HPDE6-E6E7 (cell line): ENCODE measurements at regions not wholly inside any gene's neighbourhood (a gene's known extent, or its start where the extent isn't known, plus 50 kb on each side); places are given as distances from the start of the nearest gene placed in this dataset.
"Not testable (repeated sequence)": the region's sequence is repeated elsewhere in the genome, so short reads cannot be mapped to it uniquely, and the experiment has no call there.

Experiments used
- DNase-seq: peaks from one replicate; pipeline ENCODE4 v3.0.0; 2011; ENCODE audit warnings: missing footprints; ENCODE audit errors: extremely low spot score

DNA sequence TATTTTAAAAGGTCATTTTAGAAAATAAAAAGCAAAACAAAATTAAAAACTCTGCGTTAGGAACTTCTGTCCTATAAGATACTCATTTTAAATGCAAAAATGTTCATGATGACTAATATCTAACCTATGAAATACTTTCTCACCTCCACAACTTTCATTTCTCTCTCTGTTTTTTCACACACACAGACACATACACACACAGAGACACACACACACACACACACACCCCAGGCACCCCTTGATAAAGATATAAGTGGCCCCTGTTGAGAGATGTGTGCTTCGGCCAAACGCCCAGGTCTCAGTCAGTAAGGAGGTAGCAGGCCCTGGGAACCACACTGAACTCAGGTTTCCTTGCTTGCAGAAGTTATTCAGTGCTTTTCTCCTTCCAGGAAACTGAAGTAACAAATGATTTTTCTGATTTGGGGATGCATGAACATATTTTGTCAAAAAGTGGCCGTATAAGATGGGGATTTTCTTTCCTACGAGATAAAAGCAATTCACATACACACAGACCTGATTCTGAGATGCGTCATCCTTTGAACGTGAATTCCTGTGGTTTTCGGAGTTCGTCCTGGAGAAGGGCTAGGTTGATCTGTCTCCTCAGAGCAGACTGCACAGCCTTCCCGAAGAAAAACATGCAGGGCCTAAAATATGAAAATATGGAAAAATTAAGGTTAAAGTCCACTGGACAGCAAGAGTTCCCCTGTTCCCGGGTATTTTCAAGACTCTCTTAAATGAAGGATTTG is 306.8 kb upstream of the FOXQ1 start:
- DNase-seq: no peak

DNA sequence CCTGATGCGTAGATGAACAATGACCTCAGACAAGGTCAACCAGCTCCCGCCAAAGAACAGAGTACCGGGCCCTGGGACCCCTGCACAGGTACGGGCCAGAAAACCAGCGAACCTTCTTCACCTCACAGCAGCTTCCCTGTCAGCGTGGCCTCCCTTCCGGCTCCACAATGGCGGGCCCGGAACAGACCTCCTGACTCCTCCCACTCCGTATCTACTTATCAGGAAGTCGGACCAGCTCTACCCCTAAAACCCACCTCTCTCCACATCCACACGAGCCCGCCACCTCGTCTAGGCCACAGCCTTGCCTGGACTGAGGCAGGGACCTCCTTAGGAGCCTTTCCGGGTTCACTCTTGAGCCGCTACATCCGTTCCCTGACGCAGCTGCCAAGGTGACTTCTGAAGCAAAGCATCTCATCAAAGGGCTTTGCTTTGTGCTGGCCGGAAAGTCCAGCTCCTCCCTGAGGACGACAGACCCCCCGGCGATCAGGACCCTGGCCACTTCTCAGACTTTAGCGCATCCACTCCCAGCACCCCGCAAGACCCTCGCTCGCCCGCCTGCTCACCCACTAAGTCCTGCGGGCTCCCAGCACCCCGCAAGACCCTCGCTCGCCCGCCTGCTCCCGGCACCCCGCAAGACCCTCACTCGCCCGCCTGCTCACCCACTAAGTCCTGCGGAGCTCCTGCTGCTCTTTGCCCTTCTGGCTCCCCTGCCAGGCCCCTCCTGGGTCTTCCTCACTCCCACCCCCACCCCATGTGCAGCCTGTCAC is 308.3 kb upstream of the FOXQ1 start:
- DNase-seq: no peak

DNA sequence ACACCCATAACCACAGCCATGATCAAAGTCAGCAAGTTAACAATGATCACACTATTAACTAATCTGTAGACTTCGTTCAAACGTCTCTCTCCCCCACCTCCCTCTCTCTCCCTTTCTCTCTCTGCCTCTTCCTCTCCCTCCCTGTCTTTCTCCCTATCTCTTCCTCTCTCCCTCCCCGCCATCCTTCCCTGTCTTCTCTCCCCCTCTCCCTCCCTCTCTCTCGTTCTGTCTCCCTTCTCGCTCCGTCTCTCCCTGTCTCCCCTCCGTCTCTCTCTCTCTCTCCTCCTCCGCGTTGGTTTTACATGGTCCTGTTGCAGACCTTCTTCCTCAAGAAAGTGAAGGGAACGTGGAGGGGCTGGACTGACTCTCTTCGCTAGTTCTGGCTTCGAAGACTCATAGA is 308.9 kb upstream of the FOXQ1 start:
- DNase-seq: no peak

- DNase-seq: no peak
These were observed 308.9 kb upstream of the EXOC2 start for GRCh38 chr6:1001655-1002349.

DNA sequence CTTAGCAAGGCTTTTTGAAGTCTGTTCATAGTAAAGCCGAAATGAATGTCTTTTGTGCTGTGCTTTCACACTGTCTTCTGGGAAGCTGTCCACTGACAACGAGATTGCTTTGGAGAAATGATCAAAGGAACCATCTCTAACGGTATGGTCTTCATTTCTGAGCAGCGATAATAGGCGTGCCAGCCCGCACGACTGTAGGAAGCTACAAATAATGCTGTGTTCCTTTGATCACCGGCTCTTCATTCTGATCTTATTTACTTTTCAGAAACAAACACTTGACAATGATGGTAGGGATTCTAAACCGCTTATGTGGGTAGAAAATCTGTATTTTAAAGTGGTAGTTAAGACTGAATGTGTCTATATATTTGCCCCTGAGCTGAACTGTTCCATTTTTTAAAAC is 306.6 kb upstream of the EXOC2 start:
- no peak for DNase-seq

DNA sequence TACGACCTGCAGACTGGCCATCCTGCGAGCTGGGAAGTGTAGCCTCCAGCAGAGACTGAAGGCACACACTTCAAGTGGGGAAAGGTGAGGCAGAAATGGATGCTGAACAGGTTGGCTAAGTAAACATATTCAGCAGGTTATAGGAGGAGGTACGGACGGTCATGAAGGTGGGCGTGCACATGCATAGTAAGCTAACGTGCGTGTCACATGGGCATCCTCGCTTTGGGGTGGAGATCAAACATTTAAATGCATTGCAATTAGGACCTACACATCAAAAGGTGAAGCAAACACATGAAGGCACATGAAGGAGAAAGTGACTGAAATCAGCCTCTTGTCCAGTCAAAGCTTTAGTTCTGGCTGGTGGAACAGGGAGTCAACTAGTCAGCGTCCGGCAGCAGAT is 305.6 kb upstream of the EXOC2 start:
- DNase-seq: no peak

- DNase-seq: no peak
These were observed 303.4 kb upstream of the EXOC2 start for GRCh38 chr6:996271-996852.

- DNase-seq: no peak
These were observed 298.3 kb upstream of the EXOC2 start for GRCh38 chr6:991192-991591.

DNA sequence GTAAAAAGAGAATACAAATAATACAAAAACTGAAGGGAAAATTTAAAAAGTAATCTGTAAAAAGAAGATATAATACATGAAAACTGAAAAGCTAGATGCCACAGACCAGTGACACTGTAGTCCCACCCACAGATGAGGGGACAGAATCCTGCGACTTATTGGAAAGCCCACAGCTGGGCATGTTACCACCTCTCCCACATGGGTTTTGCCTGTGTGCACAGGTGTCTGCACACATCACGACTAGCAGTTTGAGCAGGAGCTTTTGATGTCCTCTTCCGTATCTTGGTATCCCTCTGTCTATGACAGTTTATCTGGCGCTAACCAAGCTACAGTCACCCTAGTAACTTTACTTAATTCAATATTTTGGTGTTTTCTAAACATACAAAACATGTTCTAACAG is 291.1 kb upstream of the EXOC2 start:
- DNase-seq: no peak

DNA sequence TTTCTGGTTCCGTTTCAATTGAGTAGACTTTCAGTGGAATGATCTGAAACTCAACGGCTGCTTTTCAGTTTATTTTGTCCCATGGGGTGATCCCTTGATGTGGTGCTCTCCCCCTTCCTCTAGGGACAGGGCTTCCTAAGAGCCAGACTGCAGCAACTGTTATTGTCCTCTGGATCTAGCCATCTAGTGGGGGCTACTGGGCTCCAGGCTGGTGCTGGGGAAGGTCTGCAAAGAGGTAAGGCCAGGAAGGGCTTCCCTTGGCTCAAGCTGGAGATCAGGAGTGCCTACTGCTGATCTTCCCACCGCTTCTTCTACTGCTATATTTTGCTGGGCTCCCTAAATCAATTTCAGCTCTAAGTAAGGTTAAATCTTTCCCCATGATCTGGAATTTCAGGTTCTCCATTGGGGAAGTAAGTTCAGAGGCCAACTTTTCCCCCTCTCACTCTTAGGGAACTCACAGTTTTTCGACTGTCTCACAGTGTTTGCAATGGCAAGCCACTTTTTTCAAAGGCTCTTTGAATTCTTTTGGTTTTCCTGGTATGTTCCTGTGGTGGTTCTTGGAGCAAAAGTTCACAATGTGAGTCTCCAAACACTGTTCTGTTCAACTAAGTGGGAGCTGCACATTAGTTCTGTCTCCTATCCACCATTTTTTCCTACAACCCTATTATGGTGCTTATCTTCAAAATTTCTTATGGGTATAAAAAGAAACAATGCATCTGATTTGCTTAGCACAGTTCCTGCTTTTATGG is 286.2 kb upstream of the EXOC2 start:
- DNase-seq: no peak

DNA sequence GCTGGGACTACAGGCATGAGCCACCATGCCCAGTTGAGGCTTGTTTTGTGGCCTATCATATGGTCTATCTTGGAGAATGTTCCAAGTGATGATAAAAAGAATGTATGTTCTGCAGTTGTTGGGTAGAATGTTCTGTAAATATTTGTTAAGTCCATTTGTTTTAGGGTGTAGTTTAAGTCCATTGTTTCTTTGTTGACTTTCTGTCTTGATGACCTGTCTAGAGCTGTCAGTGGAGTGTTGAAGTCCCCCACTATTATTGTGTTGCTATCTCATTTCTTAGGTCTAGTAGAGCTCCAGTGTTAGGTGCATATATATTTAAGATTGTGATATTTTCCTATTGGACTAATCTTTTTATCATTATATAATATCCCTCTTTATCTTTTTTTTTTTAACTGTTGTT is 284.3 kb upstream of the EXOC2 start:
- not testable (repeated sequence) for DNase-seq

DNA sequence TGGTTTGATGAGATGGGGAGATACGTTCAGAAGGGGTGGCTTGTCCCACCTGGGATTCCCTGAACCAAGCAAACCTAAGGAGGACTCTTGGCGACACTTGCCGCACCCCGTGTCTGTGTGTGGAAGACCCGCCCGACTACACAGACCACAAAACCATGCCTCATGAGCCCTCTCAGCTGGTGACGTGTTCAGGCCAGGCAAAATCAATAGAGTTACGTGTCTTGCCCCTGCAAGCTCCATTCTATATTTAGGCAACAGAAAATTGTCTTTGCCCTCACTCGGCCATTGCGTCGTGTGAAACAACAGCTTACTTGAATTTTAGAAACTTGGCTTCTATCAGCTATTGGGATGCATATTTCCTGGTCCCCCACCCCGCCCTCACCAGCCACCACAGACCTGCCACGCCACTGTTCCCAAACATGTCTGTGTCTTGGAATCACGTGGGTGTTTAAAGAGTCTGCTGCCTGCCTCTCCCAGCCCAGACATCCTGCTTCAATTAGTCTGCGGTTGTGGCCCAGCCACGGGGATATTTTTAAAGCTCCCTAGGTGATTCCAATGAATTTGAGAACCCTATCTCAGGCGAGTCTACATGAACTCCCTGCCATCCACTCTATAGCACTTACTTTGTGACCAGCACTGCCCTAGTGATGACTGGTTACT is 279.2 kb upstream of the EXOC2 start:
- no peak for DNase-seq

- no peak for DNase-seq
These were observed 275.9 kb upstream of the EXOC2 start for GRCh38 chr6:968791-969190.

DNA sequence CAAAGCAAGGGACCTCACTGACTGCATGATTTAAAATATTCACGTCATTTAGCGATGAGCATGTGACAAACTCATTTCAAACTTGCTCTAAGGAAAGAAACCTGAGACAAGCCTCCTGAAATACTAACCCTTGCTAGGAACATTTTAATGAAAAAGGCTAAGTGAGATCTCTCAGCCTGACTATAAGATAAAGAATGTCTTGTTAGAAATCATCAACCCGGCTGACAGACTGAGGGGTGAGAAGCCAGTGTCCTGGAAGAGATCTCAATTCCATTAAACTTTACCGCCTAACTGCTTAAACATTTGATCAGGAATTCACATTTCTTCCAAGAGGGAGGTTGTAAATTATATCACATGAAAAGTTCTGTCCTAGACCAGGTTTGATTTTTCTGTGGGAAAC is 274.8 kb upstream of the EXOC2 start:
- no peak for DNase-seq

DNA sequence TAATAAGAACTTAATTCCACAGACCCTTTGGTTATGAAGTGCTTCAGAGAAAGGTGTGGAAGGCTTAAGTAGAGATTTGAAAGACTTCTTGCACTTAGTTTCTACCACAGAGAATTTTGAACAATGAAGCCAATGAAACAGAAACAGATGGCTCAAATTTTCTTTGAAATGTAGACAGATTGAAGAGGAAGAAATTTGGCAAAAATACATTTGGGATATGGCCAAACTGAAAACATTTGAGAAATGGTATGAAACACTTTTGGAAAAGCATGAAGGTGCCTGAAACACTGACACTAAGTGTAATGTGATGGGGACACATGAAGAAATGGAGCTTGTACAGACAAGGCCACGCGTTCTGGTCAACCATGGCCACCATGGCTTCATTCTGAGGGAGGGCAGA is 272.4 kb upstream of the EXOC2 start:
- no peak for DNase-seq

DNA sequence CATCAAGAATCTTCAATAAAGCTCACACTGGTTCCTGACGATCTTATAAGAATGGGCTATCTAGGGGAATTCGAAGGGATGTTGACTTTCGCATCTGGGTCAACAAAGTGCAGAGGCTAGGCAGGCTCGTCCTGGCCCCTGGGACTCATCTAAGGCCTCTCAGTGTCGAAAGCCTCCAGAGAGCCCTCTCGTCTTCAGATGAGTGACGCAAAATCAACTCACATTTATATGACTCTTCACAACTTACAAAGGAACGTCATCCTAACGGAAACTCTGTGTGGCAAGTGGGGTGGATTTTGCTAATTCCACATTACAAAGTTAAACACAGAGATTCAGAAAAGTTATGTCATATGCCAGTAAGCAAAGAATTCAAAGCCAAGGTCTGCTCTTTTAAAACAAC is 270.5 kb upstream of the EXOC2 start:
- no peak for DNase-seq

- no peak for DNase-seq
These were observed 268.5 kb upstream of the EXOC2 start for GRCh38 chr6:961407-961960.

DNA sequence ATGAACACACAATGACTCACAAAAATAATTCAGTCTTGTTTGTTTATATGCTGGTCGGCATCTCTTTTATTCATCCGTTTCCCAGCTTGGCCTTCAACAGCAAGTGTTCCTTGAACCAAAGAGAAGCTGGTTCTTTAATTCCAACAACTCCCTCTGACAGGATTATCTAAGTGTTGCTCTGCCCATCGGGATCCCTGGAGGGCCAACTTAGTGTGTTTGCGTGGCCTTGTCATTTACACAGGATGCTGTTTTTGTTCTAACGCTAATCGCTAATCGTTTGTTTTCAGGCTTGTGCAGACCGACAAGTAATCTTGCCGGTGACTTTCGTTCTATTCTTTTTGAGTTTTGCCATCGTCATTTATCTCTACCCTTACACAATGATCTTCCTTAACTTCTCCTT is 267.4 kb upstream of the EXOC2 start:
- no peak for DNase-seq

DNA sequence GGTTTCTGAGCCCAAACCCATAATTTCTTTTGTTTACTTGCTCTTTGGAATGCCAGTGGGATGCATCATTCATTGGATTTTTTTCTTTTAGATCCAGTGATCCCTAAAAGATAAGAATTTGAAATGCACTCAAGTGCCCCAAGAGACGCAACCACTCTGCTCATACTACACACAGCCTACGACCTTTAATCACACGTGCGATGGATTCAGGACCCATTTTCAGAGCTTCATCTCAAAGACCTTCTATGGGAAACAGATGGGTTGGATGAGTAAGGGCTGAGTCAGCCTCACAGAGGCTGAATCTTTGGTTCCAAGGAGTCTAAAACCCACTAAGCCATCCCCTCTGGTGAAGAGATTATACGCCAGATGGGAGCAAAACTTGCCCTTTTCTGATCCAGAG is 265.5 kb upstream of the EXOC2 start:
- no peak for DNase-seq

- no peak for DNase-seq
These were observed 258.7 kb upstream of the EXOC2 start for GRCh38 chr6:951399-952181.
